HG03432 (cell line): ENCODE measurements at regions not wholly inside any gene's neighbourhood (a gene's known extent, or its start where the extent isn't known, plus 50 kb on each side); places are given as distances from the start of the nearest gene placed in this dataset.

Experiments
- ATAC-seq: cut with Tn5 transposase; IDR thresholded peaks from one replicate; pipeline ENCODE4 v1.9.1; 2021; ENCODE audit warnings: mild to moderate bottlenecking, moderate library complexity; ENCODE audit not compliant: unreplicated experiment

DNA sequence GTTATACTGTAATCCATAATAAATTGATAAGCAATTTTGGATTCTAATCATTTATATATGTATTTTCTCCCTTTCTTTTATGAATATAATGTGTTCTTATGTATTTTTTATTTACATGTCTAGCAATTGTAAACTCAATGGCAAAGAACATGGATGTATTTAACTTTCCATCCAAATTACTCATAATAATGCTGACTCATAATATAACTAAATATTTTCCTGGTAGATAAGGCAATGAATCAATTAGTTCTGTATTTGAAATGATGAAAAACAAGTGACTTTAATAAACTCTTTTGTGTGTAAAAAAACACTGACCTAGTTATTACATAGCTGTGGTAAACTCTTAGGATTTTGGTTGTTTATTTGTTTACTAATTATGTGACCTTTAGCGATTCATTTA is 211.2 kb downstream of the DTHD1 start:
- no peak for ATAC-seq

DNA sequence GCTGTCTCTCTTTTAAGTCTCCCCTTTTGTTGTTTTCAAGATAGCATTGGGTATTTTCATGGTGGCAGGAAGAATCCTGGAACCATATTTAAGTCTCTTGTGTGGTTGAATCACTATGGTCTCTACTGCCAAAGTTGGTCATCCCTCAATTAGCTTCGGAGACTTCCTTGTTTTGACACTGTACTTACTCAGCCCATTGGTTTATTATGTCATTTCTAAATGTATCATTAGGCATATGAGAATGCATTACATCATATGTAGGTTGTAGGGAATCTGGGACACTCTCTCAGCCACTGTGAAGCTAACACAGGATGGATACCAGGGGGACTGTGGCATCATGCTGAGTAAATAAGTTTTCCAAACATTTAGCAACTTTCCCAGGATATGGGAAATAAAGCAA is 211.8 kb downstream of the DTHD1 start:
- no peak for ATAC-seq

DNA sequence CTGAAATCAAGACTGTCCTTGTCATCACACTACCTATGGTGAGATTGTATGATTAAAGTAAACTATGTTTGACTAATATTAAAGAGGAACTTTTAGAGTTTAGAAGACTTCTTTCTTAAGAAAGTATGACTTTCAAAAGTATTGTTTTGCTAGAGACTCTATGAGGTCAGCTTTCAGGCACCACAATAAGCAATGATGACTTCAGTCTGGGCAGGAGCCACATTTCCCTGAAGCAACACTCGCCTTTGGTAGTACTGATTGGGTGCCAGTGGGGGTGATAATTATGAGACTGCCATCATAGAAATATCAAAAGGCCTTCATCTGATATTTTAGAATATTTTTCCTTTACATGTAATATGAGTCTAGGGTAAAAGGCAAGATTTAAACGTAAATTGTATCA is 212.6 kb downstream of the DTHD1 start:
- no peak for ATAC-seq

DNA sequence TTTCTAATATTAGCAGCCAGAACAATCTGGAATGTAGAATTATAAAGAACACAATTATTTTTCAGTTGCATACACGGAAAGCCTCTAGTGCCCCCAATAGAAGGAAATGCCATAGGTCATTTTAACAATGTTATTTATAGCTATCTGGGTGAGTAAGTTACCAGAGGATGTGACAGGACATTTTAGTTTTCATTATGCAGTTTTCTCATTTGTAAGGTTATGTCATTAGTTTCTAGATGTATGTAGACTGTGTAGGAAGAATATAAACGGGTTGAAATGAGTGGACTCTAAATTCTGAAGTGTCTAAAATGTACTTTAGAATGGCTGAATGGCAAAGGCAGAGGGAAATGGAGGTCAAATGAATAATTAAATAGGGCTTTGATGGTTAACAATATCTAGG is 213.3 kb downstream of the DTHD1 start:
- no peak for ATAC-seq

DNA sequence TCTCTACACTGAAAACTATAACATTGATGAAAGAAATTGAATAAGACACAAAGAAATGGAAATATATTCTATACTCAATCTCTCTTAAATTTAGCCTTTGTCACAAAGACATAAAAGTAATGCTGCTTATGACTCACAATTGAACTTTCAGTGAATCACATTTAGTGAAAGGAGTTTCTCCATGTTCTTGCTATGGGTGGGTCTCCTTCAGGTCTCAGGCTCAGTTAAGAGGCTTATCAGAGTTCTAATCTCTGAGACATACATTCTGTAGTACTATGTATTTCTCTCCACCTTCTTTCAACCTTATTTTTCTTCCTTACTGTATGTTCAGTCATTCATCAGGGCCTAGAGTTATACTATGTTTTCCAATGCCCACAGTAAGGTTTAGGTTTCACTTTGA is 220.9 kb downstream of the DTHD1 start:
- ATAC-seq = no peak

DNA sequence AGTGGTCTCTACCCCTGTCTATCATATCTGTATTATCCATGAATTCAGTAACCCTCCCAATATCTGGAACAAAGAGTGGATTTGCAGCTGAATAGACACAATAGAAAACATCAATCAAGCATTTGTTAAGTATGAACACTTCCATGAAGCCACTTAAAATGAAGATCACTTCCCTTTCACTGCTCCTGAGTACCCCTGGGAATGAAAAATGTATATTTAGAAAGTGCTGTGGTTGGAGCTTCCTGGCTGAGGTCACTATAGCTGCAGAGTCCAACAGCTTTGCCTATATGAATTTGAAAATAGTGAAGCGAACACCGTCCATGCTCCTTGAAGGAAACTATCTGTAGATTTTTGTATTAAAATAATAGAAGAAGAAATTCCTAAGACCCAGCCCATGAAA is 227.0 kb downstream of the DTHD1 start:
- ATAC-seq = no peak

DNA sequence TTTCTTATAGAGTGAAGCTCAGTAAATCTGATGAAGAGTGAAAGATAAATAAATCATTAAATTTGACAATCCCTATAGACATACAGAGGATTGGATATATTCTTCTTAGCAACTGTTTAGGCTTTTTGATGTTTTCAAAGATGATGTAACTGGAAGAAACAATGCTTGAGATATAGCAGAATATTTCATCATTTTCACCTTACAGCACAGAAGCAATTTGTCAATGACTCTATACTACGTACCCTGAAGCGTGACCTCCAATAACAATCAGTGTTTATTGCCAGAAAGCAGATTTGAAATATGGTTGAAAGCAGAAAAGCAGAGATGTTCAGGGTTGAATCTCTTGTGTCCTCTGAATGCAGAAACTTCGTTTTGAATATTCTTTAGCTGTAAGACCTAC is 228.4 kb downstream of the DTHD1 start:
- ATAC-seq = no peak

DNA sequence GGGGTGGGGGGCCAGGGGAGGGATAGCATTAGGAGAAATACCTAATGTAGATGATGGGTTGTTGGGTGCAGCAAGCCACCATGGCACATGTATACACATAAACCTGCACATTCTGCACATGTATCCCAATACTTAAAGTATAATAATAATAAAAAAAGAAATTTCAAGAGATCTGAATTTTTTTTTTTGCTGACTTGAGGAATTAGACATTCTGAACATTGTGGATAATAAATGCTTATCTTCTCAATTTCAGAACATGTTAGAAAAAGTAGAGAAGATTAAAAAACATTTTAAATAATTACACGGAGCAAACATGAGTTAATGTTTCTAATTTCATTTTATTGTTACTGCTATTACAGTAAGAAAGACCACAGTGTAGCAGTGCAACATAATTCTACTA is 230.4 kb downstream of the DTHD1 start:
- ATAC-seq = no peak

DNA sequence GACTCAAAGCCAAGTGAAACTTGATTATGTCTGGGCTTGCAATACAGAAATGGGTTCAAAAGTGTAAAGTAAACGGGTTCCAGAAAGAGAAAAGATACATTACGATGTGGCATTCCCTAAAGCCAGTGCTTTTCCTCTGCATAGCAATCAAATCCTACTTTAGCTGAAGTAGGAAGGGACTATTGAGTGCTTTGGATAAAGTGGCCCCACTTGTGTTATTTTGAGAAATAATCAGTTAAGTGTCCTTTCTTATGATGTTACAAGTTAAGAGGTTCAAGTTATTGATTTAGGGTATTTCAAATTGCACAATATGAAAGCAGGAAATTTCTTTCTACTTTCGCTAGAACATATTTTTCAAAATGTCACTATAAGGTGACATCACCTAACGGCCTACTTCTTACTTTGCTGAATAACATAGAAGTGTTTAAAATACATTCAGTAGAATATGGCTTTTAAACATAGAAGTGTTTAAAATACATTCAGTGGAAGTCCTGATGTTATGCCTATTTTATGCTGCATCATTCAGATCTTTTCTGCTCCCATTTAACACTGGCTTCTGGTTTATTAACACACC is 235.2 kb downstream of the DTHD1 start:
- no peak for ATAC-seq

DNA sequence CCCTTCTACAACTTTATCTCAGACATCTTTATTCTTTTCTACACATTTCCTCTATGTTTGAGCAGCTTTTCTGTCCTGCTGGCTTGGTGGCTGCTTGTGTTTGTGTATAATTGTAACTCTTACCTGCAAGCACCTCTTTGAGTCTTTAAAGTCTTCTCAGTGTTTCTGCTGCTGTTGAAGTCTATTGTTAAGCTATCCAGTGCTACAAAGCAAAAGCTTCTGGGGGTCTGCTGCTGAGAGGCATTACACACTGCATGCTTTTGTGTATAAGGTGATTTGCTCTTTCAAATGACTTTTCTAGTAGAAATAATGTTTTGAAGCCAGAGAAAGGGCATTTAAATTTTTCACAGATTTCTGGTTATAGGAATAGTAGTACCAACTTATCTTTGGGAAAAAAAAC is 241.8 kb downstream of the DTHD1 start:
- no peak for ATAC-seq

DNA sequence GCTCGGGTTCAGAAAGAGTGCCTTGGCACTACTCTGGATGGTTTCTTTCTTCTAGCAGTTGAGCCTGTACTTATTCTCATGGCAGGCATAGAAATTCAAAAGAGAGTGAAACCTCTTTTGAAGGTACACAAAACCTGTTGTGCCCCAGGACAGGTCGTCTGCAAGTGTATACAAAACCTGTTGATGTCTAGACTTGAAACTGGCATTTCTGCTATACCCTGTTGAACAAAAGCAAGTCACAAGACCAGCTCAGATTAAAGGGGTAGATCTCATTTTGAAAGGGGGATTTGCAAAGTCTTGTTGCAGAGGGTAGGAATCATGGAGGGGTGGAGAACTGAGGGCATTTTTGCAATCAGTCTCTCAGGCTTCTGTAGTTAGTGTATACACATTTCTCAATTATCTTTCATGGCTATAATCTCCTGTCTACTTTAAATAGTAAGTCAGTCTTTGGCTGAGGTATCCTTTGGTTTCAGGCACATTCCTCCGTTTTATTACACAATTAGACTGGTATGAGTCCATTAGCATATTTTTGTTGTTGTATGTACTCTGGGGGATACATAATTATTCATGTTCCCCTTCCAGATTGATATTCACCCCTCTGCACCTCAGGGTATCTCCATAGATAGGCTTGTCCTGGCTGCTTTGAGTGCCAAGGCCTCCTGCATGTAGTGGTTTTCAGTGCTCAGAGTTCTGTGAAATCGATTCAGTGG is 251.4 kb downstream of the DTHD1 start:
- ATAC-seq = no peak

DNA sequence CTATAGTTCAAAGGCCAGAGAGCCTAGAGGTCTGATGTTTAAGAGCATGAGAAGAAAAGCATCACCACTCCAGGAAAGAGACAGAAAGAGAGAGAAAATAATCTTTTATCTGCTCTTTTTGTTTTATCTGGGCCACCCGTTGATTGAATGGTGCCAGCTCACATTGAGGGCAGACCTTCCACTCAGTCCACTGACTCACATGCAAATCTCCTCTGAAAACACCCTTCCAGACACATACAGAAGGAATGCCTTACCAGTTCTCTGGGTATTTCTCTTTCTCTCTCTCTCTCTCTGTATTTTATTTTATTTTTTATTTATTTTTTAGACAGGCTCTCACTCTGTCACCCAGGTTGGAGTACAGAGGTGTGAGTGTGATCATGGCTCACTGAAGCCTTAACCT is 252.5 kb downstream of the DTHD1 start:
- ATAC-seq = no peak

DNA sequence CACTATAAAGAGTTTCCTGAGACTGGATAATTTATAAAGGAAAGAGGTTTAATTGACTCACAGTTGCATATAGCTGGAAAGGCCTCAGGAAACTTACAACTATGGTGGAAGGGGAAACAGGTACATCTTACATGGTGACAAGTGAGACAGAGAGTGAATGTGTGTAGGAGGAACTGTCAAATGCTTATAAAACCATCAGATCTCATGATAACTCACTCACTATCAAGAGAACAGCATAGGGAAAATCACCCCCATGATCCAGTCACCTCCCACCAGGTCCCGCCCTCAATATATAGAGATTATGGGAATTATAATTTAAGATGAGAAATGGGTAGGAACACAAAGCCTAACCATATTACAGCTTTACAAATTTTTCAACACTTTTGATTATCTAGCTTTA is 266.0 kb downstream of the DTHD1 start:
- ATAC-seq = no peak

DNA sequence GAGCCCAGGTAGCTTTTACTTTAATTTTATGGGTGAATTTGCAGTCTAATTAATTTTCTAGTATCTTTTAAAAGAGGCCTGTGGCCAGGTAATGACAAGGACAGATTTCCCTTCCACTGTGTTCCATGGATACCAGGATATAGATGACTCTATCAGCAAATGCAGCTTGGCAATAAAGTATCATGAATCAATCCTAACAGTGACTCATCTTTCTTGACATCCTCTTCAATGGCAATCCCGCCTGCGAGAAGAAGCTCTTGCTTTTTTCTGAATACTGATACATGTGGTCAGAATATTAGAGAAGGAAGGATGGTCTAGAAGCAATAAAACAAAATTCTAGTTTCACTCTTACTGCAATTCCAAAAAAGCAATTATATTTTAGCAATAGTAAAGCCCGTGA is 267.8 kb downstream of the DTHD1 start:
- no peak for ATAC-seq

DNA sequence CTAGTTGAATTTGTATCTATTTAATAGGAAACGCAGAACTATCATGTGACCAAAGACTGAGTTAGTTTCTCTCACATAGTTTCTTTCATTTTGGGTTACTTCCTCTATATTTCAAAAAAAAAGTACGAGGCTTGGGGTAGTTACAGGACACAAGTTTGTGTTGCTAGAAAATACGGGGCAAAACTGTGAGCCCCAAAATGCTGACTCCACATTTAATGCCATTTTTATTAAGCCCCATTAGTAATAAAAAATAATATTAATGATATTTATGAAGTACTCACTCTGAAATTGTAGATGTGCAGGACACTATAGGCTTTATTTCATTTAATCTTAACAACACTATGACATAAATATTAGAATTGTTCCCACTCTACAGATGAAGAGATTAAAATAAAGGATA is 268.6 kb downstream of the DTHD1 start:
- ATAC-seq = no peak

DNA sequence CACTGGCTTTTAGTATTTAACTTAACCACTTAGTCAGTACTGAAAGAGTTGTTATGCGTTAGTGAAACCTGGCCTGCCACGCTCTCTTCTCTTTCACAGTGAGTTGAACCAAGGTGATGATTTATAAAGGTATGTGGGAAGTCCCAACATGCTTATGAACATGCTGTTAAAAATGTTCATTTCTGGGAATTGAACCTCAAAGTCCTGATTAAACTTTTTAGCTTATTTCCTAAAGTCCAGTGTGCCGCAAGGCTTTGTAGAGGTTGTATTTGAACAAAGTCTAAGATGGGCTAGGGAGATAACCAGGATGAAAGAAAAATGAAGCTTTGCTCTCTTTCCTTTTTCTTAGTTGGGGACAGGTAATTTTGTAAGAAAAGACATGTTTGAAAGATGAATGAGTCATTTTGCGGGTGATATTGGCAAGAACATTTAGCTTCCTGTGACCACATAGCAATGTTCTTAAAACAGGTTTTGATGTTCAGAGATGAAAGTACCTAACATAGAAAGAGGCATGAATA is 270.3 kb downstream of the DTHD1 start:
- peak; percentile 95 for ATAC-seq

DNA sequence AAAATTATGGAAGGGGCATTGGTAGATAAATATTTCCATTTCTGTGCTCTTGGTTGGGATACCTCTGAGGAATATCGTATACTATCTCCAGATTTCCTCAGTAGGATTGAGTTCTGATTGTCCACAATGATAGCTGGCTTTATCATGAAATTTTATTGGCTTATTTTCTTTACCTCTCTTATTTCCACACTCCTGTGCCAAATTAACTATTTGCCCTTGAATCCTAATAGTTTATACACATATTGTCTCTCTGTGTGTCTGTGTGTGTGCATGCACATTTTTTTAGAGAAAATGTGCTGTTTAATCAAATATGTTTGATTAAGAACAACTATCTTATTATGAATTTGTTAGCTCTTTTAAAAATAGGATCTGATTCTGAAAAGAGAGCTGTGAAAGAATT is 271.6 kb downstream of the DTHD1 start:
- ATAC-seq = no peak

DNA sequence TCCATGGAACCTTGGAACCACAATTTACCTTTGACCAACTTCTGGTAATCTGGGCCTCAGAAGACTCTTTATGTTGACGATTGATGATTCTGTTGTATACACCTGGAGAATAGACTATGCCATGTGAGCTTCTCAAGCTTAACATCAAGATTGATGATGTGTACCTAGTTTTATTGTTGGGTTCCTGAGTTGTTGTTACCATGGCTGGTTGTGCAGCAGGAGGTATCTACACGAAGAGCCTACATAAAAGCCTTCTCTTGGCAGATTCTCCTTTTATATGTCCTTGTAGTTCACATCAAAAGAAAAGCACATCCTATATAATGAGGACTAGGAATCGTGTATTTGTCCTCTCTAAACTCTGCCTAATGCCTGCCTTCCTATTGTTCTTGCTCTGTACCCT is 272.0 kb downstream of the DTHD1 start:
- no peak for ATAC-seq

DNA sequence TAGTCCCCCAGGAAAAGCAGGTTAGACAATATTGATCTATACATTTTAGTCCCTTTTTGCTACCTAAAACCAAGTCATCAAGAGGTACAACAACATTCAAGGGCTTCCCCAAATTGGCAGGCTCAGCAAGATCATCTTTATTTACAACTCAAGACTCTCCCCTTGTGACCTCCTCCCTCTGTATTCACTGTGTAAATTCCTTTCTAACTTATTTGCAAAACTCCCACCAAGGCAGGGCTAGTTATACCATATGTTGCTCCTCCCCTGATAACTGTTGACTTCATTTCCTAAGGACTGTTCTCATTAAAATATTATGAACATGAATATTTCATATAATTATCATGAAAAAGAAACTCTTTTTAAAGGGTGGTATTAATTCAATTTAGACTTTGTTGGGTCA is 275.6 kb downstream of the DTHD1 start:
- ATAC-seq = no peak

DNA sequence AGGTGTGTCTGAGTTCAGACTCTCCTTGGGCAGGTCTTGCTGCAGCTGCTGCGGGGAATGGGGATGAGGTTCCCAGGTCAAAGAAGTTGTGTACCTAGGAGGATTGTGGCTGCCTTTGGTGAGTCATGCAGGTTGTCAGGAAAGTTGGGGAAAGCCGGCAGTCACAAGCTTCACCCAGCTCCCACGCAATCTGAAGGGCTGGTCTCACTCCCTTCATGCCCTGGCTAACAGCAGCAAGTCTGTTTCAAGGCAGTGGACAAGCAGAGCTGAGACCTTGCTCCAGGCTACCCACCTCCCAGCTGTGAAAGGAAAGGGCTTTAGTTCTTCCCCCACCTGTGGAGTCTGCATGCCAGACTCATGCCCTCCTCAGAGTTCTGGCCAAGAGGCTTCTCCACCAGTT is 287.2 kb downstream of the DTHD1 start:
- no peak for ATAC-seq

DNA sequence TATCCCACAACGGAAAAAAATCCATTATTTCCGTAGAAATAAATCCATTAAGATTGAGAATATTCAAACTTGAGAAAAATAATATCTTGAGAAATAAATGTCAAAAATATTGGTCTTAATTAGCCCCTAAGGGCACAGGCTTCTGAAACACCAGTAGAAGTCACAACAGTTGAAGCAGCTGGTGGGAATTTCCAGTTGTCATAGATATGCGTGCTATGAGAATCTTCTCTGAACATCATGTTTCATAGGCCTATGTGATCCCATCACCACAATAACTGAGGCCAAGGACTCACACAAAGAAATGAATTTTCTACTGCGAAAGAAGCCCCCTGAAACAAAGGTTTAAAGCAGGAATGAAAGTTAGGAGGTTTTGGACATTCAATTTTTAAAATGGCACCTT is 292.0 kb downstream of the DTHD1 start:
- no peak for ATAC-seq

DNA sequence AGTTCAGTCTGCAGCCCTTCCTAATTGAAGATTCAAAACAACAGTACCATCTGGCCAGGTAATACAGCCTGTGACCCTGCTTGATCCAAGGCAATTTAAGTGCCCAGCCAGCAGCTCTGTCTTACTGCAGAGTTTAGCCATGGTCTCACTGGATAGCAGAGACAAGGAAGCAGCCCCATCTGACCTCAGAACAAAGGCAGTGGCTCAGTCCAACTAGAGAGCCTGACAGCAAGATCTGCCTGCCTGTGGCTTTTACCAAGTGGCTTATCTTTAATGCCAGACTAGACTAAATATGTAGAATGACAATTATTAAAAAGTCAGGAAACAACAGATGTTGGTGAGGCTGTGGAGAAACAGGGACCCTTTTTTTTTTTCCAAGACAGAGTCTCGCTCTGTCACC is 293.4 kb downstream of the DTHD1 start:
- ATAC-seq = no peak

DNA sequence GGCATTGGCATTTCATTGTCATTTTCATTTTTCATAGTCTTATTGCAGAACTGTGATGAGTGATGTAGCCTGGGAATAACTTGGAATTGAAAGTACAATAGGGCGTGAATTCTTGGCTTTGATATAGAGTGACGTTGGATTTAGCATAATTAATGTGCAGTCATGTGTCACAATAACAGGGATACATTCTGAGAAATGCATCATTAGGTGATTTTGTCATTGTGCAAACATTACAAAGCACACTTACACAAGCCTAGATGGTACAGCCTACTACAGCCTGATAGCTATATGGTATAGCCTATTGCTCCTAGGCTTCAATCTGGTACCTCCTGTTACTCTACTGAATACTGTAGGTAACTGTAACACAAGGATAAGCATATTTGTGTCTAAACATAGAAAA is 300.8 kb downstream of the DTHD1 start:
- ATAC-seq = no peak
